HUES6 (cell line): ENCODE measurements at regions not wholly inside any gene's neighbourhood (a gene's known extent, or its start where the extent isn't known, plus 50 kb on each side); places are given as distances from the start of the nearest gene placed in this dataset.
"Not testable (repeated sequence)": the region's sequence is repeated elsewhere in the genome, so short reads cannot be mapped to it uniquely, and the experiment has no call there.

Experiments
- H3K27ac ChIP-seq: 2 replicates; pipeline ENCODE4 v1.7.0; 2013; ENCODE audit warnings: low read depth, mild to moderate bottlenecking, low read length, inconsistent platforms
- H3K27me3 ChIP-seq: 2 replicates; pipeline ENCODE4 v1.6.1; 2013; ENCODE audit warnings: low read length; ENCODE audit not compliant: control insufficient read depth, insufficient read depth
- H3K36me3 ChIP-seq: 2 replicates; pipeline ENCODE4 v1.6.1; 2013; ENCODE audit warnings: low read length; ENCODE audit not compliant: control insufficient read depth, insufficient read depth
- H3K4me1 ChIP-seq: 2 replicates; pipeline ENCODE4 v1.6.1; 2013; ENCODE audit warnings: low read length; ENCODE audit not compliant: control insufficient read depth, insufficient read depth
- H3K4me3 ChIP-seq: 2 replicates; pipeline ENCODE4 v1.5.1; 2013; ENCODE audit warnings: low read depth, low read length
- H3K9ac ChIP-seq: one replicate; pipeline ENCODE4 v1.6.1; 2013; ENCODE audit warnings: mild to moderate bottlenecking, low read length
- H3K9me3 ChIP-seq: 2 replicates; pipeline ENCODE4 v1.6.1; 2013; ENCODE audit warnings: low read depth, low read length; ENCODE audit not compliant: control insufficient read depth, insufficient read depth

GRCh38 chr2:65999103-65999502 is 435.8 kb upstream of the MEIS1 start:
- H3K9ac ChIP-seq, result no peak overlapping the region

GRCh38 chr2:65997961-65998360 is 437.0 kb upstream of the MEIS1 start:
- H3K36me3 ChIP-seq, result no peaks in the 10 kb centered on the region
- H3K27me3 ChIP-seq, result no peaks in the 10 kb centered on the region
- H3K4me3 ChIP-seq, result no peak overlapping the region
- H3K9me3 ChIP-seq, result no peaks in the 10 kb centered on the region
- H3K27ac ChIP-seq, result no peak overlapping the region
- no peak overlapping the region for H3K9ac ChIP-seq
- H3K4me1 ChIP-seq, result no peaks in the 10 kb centered on the region

More at GRCh38 chr2:65999103-65999502, 435.8 kb upstream of the MEIS1 start:
- Histone ChIP-seq H3K4me1 (no peaks in the 10 kb centered on the region), H3K27ac (no peak overlapping the region), H3K27me3 (no peaks in the 10 kb centered on the region), H3K9me3 (no peaks in the 10 kb centered on the region), H3K4me3 (no peak overlapping the region), H3K36me3 (no peaks in the 10 kb centered on the region)

GRCh38 chr2:65992198-65992554 is 442.7 kb upstream of the MEIS1 start:
- no peak overlapping the region for H3K27ac ChIP-seq
- H3K36me3 ChIP-seq, result no peaks in the 10 kb centered on the region
- H3K9ac ChIP-seq, result no peak overlapping the region
- peaks cover 11% of the 10 kb centered on the region for H3K9me3 ChIP-seq
- no peak overlapping the region for H3K4me3 ChIP-seq
- H3K27me3 ChIP-seq, result no peaks in the 10 kb centered on the region
- peaks cover 14% of the 10 kb centered on the region for H3K4me1 ChIP-seq

GRCh38 chr2:65991381-65992197 is 443.3 kb upstream of the MEIS1 start:
- no peak overlapping the region for H3K27ac ChIP-seq
- no peak overlapping the region for H3K9ac ChIP-seq
- no peak overlapping the region for H3K4me3 ChIP-seq
- H3K36me3 ChIP-seq, result no peaks in the 10 kb centered on the region
- peaks cover 14% of the 10 kb centered on the region for H3K4me1 ChIP-seq
- no peaks in the 10 kb centered on the region for H3K27me3 ChIP-seq
- peaks cover 11% of the 10 kb centered on the region for H3K9me3 ChIP-seq

- Histone ChIP-seq H3K9ac (no peak overlapping the region), H3K4me1 (no peaks in the 10 kb centered on the region), H3K36me3 (no peaks in the 10 kb centered on the region), H3K4me3 (no peak overlapping the region), H3K27ac (no peak overlapping the region), H3K9me3 (peaks cover 11% of the 10 kb centered on the region), H3K27me3 (no peaks in the 10 kb centered on the region)
These were observed 448.9 kb upstream of the MEIS1 start for GRCh38 chr2:65985986-65986385.

GRCh38 chr2:65980531-65980930 is 454.4 kb upstream of the MEIS1 start:
- no peaks in the 10 kb centered on the region for H3K36me3 ChIP-seq
- H3K9ac ChIP-seq, result no peak overlapping the region
- H3K4me1 ChIP-seq, result no peaks in the 10 kb centered on the region
- H3K27ac ChIP-seq, result no peak overlapping the region
- peaks cover 3% of the 10 kb centered on the region; the same call in 1 of the 2 replicates for H3K9me3 ChIP-seq
- H3K27me3 ChIP-seq, result no peaks in the 10 kb centered on the region
- H3K4me3 ChIP-seq, result no peak overlapping the region

- Histone ChIP-seq H3K27ac (no peak overlapping the region), H3K4me1 (no peaks in the 10 kb centered on the region), H3K9me3 (peaks cover 3% of the 10 kb centered on the region; the same call in 1 of the 2 replicates), H3K27me3 (no peaks in the 10 kb centered on the region), H3K4me3 (no peak overlapping the region), H3K9ac (no peak overlapping the region), H3K36me3 (no peaks in the 10 kb centered on the region)
These were observed 455.5 kb upstream of the MEIS1 start for GRCh38 chr2:65979446-65979845.

GRCh38 chr2:65974067-65974723 is 460.7 kb upstream of the MEIS1 start:
- peaks cover 10% of the 10 kb centered on the region for H3K27me3 ChIP-seq
- H3K27ac ChIP-seq, result no peak overlapping the region
- no peak overlapping the region for H3K4me3 ChIP-seq
- H3K4me1 ChIP-seq, result no peaks in the 10 kb centered on the region
- peaks cover 3% of the 10 kb centered on the region; the same call in 1 of the 2 replicates for H3K9me3 ChIP-seq
- no peak overlapping the region for H3K9ac ChIP-seq
- H3K36me3 ChIP-seq, result no peaks in the 10 kb centered on the region

GRCh38 chr2:65969161-65969560 is 465.8 kb upstream of the MEIS1 start:
- Histone ChIP-seq H3K27ac (no peak overlapping the region), H3K9ac (no peak overlapping the region), H3K4me3 (no peak overlapping the region), H3K27me3 (peaks cover 10% of the 10 kb centered on the region), H3K9me3 (no peaks in the 10 kb centered on the region), H3K36me3 (no peaks in the 10 kb centered on the region), H3K4me1 (no peaks in the 10 kb centered on the region)

GRCh38 chr2:65963303-65963702 is 471.6 kb upstream of the MEIS1 start:
- not testable (repeated sequence) for H3K27me3 ChIP-seq, H3K9me3 ChIP-seq, H3K4me1 ChIP-seq, H3K4me3 ChIP-seq, H3K36me3 ChIP-seq, H3K27ac ChIP-seq, H3K9ac ChIP-seq

GRCh38 chr2:65960953-65961352 is 474.0 kb upstream of the MEIS1 start:
- Histone ChIP-seq H3K9me3 (no peaks in the 10 kb centered on the region), H3K27me3 (peaks cover 6% of the 10 kb centered on the region), H3K27ac (no peak overlapping the region), H3K36me3 (no peaks in the 10 kb centered on the region), H3K9ac (no peak overlapping the region), H3K4me3 (no peak overlapping the region), H3K4me1 (peaks cover 17% of the 10 kb centered on the region)
